Astrocyte of the cerebellum (primary cell): ENCODE measurements at regions not wholly inside any gene's neighbourhood (a gene's known extent, or its start where the extent isn't known, plus 50 kb on each side); places are given as distances from the start of the nearest gene placed in this dataset.
"Not testable (repeated sequence)": the region's sequence is repeated elsewhere in the genome, so short reads cannot be mapped to it uniquely, and the experiment has no call there.

ENCODE experiments used
- DNase-seq: peaks from one replicate; pipeline ENCODE4 v3.0.0-alpha.2; 2011; ENCODE audit warnings: low read depth
- H3K4me3 ChIP-seq: 2 replicates; pipeline ENCODE4 v1.5.1; 2011; ENCODE audit warnings: mild to moderate bottlenecking, low read depth, low read length, moderate library complexity
- in situ Hi-C: cut with HindIII; loops from 2 replicates; pipeline ENCODE4 v1.10.0; 2017; ENCODE audit warnings: low sequenced_read_pairs
- TF ChIP-seq, protein P1 (sequence below): IDR thresholded peaks from 2 replicates; pipeline ENCODE4 v1.5.1; 2012; ENCODE audit warnings: low read length, low read depth, moderate library complexity, mild to moderate bottlenecking; ENCODE audit errors: missing control alignments

DNA sequence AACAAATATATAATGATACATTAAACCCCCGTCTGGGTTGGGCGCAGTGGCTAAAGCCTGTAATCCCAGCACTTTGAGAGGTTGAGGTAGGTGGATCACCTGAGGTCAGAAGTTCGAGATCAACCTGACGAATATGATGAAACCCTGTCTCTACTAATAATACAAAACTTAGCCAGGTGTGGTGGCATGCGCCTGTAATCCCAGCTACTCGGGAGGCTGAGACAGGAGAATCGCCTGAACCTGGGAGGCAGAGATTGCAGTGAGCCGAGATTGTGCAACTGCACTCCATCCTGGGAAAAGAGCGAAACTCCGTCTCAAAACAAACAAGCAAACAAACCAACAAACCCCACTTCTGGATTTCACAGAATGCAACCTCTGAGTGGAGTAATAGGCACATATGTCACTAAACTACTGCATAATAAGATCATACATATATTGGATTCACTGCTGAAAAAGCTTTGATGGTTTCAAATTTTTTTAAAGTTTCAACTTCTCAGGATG is 718.2 kb downstream of the SI start:
- DNase-seq, result no peak
- TF ChIP-seq, protein P1, sequence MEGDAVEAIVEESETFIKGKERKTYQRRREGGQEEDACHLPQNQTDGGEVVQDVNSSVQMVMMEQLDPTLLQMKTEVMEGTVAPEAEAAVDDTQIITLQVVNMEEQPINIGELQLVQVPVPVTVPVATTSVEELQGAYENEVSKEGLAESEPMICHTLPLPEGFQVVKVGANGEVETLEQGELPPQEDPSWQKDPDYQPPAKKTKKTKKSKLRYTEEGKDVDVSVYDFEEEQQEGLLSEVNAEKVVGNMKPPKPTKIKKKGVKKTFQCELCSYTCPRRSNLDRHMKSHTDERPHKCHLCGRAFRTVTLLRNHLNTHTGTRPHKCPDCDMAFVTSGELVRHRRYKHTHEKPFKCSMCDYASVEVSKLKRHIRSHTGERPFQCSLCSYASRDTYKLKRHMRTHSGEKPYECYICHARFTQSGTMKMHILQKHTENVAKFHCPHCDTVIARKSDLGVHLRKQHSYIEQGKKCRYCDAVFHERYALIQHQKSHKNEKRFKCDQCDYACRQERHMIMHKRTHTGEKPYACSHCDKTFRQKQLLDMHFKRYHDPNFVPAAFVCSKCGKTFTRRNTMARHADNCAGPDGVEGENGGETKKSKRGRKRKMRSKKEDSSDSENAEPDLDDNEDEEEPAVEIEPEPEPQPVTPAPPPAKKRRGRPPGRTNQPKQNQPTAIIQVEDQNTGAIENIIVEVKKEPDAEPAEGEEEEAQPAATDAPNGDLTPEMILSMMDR, result no peak
- no peak overlapping the region for H3K4me3 ChIP-seq
- in situ Hi-C loops, result no loop called here

DNA sequence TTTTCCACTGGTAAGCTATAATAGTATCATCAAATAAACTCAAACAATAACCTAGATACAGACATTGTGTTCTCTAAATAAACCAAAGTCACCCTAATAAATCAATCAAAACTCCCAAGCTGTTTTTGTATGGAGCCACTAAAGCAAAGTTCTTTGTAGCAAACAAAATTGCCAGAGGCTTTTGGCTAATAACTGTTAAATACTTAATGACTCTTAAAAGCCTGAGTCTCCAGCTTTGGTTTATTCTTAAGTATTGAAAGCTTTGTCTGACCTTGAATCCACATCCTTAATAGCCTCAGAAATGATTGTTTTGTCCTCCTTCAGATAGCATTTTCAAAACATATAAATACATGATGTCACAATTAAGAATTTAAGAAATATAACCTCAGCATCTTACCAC is 725.3 kb downstream of the SI start:
- no peak overlapping the region for H3K4me3 ChIP-seq
- in situ Hi-C loops, result no loop called here
- TF ChIP-seq, protein P1, result no peak
- DNase-seq, result no peak

DNA sequence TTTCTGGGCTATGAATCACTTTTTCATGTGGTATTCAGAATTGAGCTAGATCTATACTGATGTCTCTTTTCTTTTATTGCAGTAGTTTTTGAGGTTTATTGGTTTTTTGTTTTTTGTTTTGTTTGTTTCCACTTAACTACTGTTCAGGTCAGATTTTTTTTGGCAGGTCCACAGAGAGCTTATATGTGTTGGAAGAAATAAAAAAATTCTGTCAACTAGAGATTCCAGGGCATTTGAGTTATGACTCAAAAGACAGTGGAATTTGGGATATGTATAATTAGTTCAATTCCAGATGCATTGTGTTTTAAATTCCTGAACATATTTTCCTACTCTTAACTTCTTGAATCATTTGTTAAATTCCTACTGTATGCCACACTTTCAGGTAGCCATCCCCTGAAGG is 727.2 kb downstream of the SI start:
- in situ Hi-C loops, result no loop called here
- TF ChIP-seq, protein P1, result no peak
- H3K4me3 ChIP-seq, result no peak overlapping the region
- DNase-seq, result peak; percentile 4

DNA sequence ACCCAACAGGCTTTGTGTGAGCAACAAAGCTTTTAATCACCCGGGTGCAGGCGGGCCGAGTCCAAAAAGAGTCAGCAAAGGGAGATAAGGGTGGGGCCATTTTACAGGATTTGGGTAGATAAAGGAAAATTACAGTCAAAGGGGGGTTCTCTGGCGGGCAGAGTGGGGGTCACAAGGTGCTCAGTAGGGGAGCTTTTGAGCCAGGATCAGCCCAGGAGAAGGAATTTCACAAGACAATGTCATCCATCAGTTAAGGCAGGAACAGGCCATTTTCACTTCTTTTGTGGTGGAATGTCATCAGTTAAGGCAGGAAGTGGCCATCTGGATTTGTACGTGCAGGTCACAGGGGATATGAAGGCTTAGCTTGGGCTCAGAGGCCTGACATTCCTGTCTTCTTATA is 736.1 kb downstream of the SI start:
- in situ Hi-C loops, H3K4me3 ChIP-seq, DNase-seq: not testable (repeated sequence)

DNA sequence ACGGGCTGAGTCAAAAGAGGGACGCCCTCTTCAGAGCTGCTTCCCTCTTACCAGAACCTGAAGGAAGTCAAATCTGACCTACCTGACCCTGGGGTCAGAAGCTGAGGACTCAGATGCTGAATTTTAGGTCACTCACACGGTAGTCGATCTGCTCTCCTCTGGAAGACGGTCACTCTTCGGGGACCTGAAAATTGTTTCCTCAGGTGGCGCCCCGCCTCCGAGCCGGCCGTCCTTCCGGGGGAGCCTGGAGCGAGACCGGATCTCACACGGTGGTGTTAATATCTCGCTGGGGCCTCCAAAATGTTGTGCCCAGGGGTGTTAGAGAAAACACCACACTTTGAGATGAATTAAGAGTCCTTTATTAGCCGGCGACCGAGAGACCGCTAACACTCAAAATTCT is 737.2 kb downstream of the SI start:
- TF ChIP-seq, protein P1, result no peak
- H3K4me3 ChIP-seq, result no peak overlapping the region
- DNase-seq, result no peak
- in situ Hi-C loops, result no loop called here

DNA sequence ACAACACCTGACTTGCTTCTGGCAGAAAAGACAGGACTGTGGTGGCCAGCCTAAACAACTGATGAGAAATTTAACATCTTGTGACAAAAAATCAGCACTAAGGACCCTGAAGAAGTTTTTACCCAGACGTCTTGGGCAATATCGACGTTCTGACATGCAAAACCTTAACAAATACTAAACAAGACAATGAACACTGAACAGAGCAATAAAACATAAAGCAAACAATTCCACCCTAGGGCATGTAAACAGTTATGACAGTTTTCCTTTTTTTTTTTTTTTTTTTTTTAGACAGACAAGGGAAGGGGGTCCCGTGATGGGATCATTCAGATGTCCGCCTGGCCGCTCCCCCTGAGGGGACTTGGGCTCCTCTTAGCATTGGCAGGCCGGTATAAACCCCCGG is 738.0 kb downstream of the SI start:
- no peak for DNase-seq
- in situ Hi-C loops, result no loop called here
- TF ChIP-seq, protein P1, result no peak

DNA sequence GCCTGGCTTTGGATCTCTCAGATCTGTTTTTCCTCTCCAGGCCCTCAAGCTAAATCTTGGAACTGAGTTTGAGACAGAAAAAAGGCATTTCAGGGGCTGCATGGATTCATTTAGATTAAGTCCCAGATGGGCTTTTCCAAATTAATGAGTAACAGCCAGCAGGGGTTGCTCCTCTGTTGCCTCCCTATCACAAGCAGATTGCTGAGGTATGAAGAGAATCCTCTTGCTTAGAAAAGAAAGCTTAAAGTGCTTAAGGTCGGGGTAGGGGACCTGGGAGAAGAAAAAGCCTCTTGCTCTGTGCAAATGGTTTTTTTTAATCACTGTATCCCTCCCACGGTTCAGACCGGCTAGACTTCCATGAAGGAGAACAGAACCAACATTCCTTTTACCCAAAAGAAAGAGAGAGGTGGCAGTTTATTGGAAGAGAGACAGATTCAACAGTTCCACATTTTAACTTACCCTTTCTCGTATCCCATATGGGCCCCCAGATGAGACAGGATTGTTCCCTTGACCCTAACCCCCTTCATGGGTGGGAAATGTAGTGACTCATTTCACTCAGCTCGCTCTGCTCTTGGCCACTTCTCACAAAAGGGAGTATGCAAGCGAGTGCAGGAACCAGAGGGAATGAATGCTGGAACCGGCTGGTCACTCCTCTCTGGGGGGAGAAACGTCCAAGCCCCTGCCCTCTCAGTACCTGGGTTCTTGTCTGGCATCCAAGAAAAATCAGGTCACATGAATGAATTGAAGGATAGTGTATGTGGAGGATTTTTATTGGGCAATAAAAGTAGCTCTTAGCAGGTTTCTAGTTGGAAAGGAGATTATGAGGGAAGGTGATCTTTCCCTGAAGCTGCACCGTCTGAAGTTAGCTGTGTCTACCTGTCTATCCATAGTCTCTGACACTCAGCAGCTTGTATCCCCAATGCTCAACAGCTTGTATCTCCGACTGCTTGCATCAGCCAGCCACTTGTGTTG is 745.2 kb downstream of the SI start:
- TF ChIP-seq, protein P1, result no peak
- DNase-seq, result peak; percentile 31
- in situ Hi-C loops, result no loop called here

More for the DNA sequence above, 738.0 kb downstream of the SI start:
- no peak overlapping the region for H3K4me3 ChIP-seq

More for the DNA sequence above, 745.2 kb downstream of the SI start:
- no peak overlapping the region for H3K4me3 ChIP-seq
